ENCODE measurements at regions not wholly inside any gene's neighbourhood (a gene's known extent, or its start where the extent isn't known, plus 50 kb on each side); places are given as distances from the start of the nearest gene placed in this dataset.

DNA sequence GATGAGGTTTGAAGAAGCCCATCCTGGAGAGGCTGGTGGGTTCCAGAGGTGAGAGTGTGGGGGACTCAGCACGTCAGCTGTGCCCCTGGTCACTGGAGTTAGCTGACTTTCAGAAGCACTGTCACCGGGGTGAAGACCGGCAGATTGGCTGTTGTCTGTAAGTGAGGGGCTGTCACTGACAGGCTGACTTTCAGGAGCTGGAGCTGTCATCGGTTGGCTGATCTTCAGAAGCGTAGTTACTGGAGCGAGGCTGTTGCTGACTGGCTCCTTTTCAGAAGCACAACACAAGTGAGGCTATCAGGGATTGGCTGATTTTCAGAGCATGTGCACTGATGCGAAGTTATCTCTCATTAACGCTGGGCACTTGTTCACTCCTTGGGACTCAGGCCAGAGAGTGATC, 738.4 kb upstream of the ID2 start:
- Histone ChIP-seq H3K79me2 (ENCODE audit: insufficient read depth, low read length) (no peaks in the 10 kb centered on the region), H3K27me3 (ENCODE audit: insufficient read depth, low read length) (no peaks in the 10 kb centered on the region), H3K9me3 (ENCODE audit: control insufficient read depth, low read depth, low read length) (no peaks in the 10 kb centered on the region), H3K79me1 (ENCODE audit: insufficient read depth, low read depth, low read length, poor library complexity, severe bottlenecking) (no peaks in the 10 kb centered on the region), H4K8ac (replicated peaks; ENCODE audit: insufficient read length, low read depth, low read length) (no peak overlapping the region), H2AFZ (ENCODE audit: low read length) (no peak overlapping the region), H3K9ac (ENCODE audit: extremely low read depth, insufficient read length, low read length) (no peak overlapping the region), H3K14ac (ENCODE audit: insufficient read depth, low read length) (no peak overlapping the region), H3K23me2 (ENCODE audit: insufficient read length, low read depth, low read length, poor library complexity, severe bottlenecking) (no peaks in the 10 kb centered on the region), H2BK12ac (ENCODE audit: insufficient read length, low read depth, low read length) (no peak overlapping the region), H3K4ac (ENCODE audit: low read depth, low read length) (no peak overlapping the region), H3K18ac (ENCODE audit: insufficient read length, low read depth, low read length) (no peak overlapping the region), H3K4me2 (ENCODE audit: insufficient read depth, insufficient read length, low read length) (no peak overlapping the region), H4K91ac (ENCODE audit: insufficient read length, low read depth, low read length) (no peak overlapping the region), H4K20me1 (ENCODE audit: control insufficient read depth, insufficient read depth, insufficient read length) (no peaks in the 10 kb centered on the region), H4K5ac (ENCODE audit: insufficient read length, low read depth, low read length) (no peak overlapping the region), H3K23ac (ENCODE audit: insufficient read length, low read depth, low read length) (no peak overlapping the region), H3K4me1 (ENCODE audit: insufficient read depth, low read length) (no peaks in the 10 kb centered on the region), H2AK5ac (ENCODE audit: insufficient read length, low read length) (no peak overlapping the region), H2BK20ac (ENCODE audit: low read depth, low read length, poor library complexity, severe bottlenecking) (no peak overlapping the region), H3T11ph (ENCODE audit: low read length) (no peak overlapping the region), H2BK15ac (ENCODE audit: low read depth, low read length) (no peak overlapping the region), H3K56ac (ENCODE audit: insufficient read length, low read depth, low read length) (no peak overlapping the region), H2BK120ac (ENCODE audit: low read depth, low read length, poor library complexity, severe bottlenecking) (no peak overlapping the region), H2BK5ac (ENCODE audit: insufficient read length, low read length) (no peak overlapping the region), H3K27ac (ENCODE audit: insufficient read length, low read depth, low read length) (no peak overlapping the region)
- no peak overlapping the region for H3K27ac Mint-ChIP-seq
- no CpG with 5 or more reads among the region's 8 CpGs for WGBS (ENCODE audit: extremely low coverage, insufficient read length, low lambda C conversion rate)
- no peaks in the 10 kb centered on the region; the same call in 1 of the 2 replicates for H3K27me3 Mint-ChIP-seq (ENCODE audit: low read depth)
- no peak overlapping the region for H3K4me3 Mint-ChIP-seq
- peaks cover 0 to 9% (median 4%) of the 10 kb centered on the region in 3 experiments; a peak in 4 of 7 replicates for H3K36me3 Mint-ChIP-seq (ENCODE audit: insufficient read depth in 1 of 3, low read depth in 3 of 3)
- no peak for DNase-seq
- H3K4me1 Mint-ChIP-seq = peaks cover 0 to 3% of the 10 kb centered on the region in 2 experiments; a peak in 2 of 4 replicates
- peaks cover 4 to 9% of the 10 kb centered on the region in 2 experiments; a peak in 4 of 5 replicates for H3K9me3 Mint-ChIP-seq
- TF ChIP-seq, protein P1, sequence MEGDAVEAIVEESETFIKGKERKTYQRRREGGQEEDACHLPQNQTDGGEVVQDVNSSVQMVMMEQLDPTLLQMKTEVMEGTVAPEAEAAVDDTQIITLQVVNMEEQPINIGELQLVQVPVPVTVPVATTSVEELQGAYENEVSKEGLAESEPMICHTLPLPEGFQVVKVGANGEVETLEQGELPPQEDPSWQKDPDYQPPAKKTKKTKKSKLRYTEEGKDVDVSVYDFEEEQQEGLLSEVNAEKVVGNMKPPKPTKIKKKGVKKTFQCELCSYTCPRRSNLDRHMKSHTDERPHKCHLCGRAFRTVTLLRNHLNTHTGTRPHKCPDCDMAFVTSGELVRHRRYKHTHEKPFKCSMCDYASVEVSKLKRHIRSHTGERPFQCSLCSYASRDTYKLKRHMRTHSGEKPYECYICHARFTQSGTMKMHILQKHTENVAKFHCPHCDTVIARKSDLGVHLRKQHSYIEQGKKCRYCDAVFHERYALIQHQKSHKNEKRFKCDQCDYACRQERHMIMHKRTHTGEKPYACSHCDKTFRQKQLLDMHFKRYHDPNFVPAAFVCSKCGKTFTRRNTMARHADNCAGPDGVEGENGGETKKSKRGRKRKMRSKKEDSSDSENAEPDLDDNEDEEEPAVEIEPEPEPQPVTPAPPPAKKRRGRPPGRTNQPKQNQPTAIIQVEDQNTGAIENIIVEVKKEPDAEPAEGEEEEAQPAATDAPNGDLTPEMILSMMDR (conservative IDR thresholded peaks at IDR 0.05) = no peak

Measured in H9 (cell line).